GM19043 (cell line): ENCODE measurements at regions not wholly inside any gene's neighbourhood (a gene's known extent, or its start where the extent isn't known, plus 50 kb on each side); places are given as distances from the start of the nearest gene placed in this dataset.

ENCODE experiments used
- ATAC-seq: cut with Tn5 transposase; IDR thresholded peaks from one replicate; pipeline ENCODE4 v1.9.1; 2021; ENCODE audit warnings: low read depth; ENCODE audit not compliant: unreplicated experiment

GRCh38 chr13:34345258-34345965 is 527.5 kb downstream of the RFC3 start:
- ATAC-seq, result no peak

DNA sequence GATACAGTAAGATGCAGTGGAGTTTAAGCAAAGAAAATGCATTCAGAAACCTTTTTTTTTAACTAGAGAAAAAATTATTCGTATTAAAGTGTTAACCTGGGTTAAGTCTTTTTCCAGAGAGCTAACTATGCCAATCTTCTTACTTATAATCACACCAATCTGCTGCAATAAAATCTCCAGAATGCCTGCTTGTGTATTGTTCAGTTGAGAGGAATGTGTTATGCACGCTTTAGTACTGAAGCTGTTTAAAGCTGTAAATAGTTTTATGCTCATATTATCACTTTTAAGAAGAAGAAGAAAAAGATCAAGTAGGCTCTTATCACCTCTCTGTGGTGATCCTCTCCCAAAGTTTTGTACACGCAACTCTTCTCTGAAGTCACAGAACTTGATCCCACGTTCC is 528.7 kb downstream of the RFC3 start:
- no peak for ATAC-seq

DNA sequence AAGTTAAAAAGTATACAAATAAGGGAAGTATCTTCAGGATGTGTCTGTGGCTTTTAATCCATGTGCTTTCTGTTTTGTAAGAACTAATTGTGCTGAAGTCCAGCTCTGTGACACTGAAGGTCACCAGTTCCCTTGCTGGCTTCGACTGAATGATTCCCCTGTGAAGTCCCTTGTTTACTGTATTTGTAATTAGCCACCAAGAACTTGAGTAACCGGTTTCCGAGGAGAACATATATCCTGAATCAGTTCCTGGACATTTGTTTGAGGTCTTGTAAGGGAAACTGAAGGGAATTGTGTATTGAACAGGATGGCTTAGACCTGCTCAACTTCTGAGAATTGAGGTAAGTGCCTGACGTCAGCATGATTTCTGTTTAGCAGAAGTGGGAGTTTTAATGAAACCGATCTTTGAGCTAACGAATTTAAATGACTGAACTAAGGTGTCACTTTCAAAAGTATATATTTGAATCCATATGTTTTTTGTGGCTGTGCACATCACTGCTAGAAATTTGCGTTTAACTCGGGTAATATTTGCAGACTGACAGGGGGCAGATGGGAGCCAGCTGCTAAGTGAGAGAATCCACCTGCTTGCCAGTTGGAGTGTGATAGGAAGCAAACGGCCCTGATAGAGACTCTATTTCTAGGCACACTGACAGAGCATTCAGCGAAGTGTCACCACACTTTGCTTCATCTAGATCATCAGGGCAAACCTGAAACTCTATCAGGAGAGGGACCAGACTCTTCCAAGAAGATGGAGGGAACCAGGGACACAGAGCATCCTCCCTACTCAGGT is 530.0 kb downstream of the RFC3 start:
- no peak for ATAC-seq

- ATAC-seq, result no peak
Measured at GRCh38 chr13:34349091-34349722, 531.3 kb downstream of the RFC3 start.

DNA sequence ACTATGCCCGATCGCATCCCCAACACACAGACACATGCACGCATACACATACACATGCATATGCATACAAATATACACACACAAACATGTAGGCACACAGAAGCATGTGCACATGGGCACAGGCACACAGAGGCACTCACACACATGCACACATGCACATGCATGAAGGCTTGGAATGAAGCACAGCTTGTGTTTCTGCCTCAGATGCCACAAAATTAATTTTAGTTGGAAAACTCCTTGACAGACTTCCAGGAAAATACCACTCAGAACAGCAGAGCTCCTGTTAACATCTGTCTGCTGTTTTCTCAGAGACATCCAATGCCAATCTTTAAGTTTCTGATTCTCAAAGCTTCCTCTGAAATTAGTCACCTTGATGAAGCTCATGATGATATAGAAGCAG is 532.7 kb downstream of the RFC3 start:
- ATAC-seq, result no peak

GRCh38 chr13:34351134-34351533 is 533.2 kb downstream of the RFC3 start:
- no peak for ATAC-seq

- no peak for ATAC-seq
Measured at GRCh38 chr13:34352958-34353357, 535.0 kb downstream of the RFC3 start.

GRCh38 chr13:34356686-34357434 is 538.9 kb downstream of the RFC3 start:
- no peak for ATAC-seq

DNA sequence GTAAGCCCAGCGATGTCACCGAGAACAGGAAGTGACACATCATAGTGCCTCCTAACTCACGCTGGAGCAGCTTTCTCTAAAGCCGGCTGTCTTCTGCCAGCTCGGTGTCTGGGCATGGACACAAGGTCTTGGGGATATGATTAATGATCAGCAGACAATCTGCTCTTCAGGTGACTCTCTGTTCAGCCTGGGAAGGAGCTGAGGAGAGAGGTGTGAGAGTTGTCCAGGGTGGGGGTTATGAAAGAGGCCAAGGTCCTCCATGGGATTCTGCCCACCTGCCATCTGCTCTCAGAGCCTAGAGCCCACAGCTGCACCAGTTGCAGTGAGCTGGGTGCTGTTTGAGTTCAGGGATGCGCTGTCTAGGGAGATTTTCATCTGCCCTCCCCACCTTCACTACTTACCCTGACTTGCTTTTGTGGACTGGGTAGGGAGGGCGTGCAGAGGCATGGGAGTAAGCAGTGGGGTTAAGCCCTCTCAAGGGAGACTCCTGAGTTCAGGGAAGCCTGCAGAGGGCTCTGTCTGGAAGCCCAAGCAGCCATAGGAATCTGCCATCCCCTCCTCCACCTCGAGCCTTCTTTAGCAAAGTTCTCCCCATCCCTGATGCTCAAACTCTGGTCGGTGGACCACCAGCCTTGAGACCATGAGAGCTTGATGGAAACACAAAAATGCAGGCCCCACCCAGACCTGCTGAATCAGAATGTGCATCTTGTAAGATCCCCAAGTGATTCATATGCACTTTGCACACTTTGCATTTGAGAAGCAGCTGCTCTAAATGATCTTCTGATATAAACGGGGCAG is 539.7 kb downstream of the RFC3 start:
- ATAC-seq, result no peak

- ATAC-seq, result no peak
Measured at GRCh38 chr13:34358811-34359513, 541.0 kb downstream of the RFC3 start.

GRCh38 chr13:34360702-34361101 is 542.8 kb downstream of the RFC3 start:
- no peak for ATAC-seq

GRCh38 chr13:34361560-34361959 is 543.6 kb downstream of the RFC3 start:
- ATAC-seq, result no peak

- ATAC-seq, result no peak
Measured at GRCh38 chr13:34363266-34363665, 545.3 kb downstream of the RFC3 start.

DNA sequence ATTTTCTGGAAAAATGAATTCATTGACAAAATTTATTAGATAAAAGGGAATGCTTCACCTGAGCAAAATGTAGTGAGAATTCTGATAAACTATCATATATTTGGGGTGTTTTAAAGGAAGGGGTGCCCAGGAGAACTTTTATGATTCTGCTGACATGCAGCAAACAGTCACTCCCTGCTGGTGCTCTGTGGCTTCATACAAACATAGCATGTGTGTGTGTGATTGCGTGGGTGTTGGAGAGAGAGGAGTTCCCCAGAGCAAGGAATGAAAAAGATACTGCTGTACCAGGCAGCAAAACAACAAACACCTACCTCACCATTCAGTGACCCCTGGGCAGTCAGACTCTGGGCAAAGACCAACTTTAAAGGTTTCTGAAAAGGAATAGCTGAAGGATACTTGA is 546.7 kb downstream of the RFC3 start:
- ATAC-seq, result no peak

DNA sequence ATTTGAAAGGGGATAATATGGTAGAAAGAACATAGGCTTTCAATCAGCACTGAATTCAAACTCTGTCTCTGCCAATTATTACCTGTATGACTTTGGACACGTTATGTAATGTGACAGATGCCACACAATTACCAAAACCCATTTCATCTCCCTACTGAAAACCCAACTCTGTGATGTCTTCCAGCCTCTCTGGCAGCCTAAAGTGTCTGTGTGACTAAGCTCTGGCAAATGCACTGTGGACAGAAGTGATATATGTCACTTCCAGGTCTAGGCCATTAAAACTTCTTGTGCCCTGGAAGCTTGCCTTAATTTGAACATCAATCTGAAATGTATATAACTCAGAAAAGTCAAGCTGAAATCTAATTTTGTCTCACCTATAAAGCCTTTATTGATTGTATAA is 552.0 kb downstream of the RFC3 start:
- ATAC-seq, result no peak

- no peak for ATAC-seq
Measured at GRCh38 chr13:34371108-34371507, 553.2 kb downstream of the RFC3 start.

DNA sequence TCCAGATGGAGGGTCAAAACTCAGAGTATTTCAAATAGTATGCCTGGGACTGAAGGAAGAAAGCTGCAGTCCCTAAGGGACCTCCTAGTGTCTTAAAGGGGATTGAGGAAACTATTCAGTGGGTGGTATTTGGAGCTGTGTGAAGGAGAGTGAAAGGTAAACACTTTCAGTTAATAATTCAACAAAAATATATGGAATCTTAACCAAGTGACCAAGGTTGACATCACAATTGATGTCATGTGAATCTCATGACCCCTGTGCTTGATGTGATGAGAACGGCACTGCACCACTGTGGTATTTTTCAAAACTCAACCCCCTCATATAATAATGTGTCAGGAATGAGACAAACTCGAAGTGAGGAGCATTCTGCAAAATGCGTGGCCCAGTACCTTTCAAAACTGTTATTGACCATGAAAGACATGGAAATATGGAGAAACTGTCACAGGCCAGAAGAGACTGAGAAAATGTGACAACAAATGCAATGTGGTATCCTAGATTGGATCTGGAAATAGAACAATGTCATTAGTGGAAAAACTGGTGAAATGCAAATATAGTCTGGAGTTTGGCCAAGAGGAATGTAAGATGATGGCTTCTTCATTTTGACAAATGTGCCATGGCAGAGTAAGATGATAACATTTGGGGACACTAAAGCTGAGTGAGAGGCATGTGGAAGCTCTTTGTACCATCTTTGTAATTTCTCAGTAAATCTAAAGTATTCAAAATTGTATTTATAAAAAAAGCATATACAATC is 553.9 kb downstream of the RFC3 start:
- no peak for ATAC-seq

DNA sequence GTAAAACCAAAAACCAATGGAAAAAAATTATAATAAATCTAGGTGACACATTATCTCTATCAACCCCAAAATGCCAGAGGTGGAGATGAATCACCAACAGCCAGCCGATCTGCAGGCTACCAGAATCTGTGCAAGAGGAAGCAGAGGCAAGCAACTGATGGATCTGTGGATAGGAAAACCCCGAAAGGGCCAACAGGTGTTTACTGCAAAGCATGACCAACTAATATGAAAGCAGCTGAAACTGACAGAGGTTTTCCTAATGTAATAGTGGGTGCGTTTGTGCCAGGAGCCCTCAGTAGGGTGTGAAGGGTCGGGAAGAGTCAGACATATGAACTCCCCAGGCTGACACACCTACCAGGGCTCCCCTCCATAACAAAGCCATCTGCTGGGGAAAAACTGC is 554.6 kb downstream of the RFC3 start:
- ATAC-seq, result no peak

- ATAC-seq, result no peak
Measured at GRCh38 chr13:34376483-34376882, 558.5 kb downstream of the RFC3 start.
